GM12878 (cell line): ENCODE measurements at regions not wholly inside any gene's neighbourhood (a gene's known extent, or its start where the extent isn't known, plus 50 kb on each side); places are given as distances from the start of the nearest gene placed in this dataset.

ENCODE experiments used
- BACH1 ChIP-seq: fragments of 450-650 bp; IDR thresholded peaks from 2 replicates; pipeline ENCODE4 v1.6.1; 2017; ENCODE audit warnings: mild to moderate bottlenecking, borderline replicate concordance
- CREB1 ChIP-seq: IDR thresholded peaks from 2 replicates; pipeline ENCODE4 v1.6.1; 2012; ENCODE audit warnings: low read depth, mild to moderate bottlenecking, inconsistent platforms
- ETV6 ChIP-seq, 2 experiments: fragments of 450-650 bp in 1 of 2; IDR thresholded peaks in 1 of 2; conservative IDR thresholded peaks in 1 of 2; 2 replicates each; pipeline ENCODE4 v1.6.1; 2014; ENCODE audit warnings: antibody characterized with exemption in 1 of 2, borderline replicate concordance in 1 of 2, low read depth in 1 of 2, mild to moderate bottlenecking in 1 of 2, moderate library complexity in 1 of 2
- MLLT1 ChIP-seq: fragments of 450-650 bp; IDR thresholded peaks from 2 replicates; pipeline ENCODE4 v1.6.1; 2016; ENCODE audit warnings: mild to moderate bottlenecking
- POLR2A ChIP-seq: IDR thresholded peaks from 2 replicates; pipeline ENCODE4 v1.6.1; 2011; ENCODE audit warnings: low read depth, mild to moderate bottlenecking, low read length
- POLR2AphosphoS5 ChIP-seq: IDR thresholded peaks from 2 replicates; pipeline ENCODE4 v1.6.1; 2011; ENCODE audit warnings: mild to moderate bottlenecking, low read length, inconsistent platforms
- RCOR1 ChIP-seq: conservative IDR thresholded peaks from 2 replicates; pipeline ENCODE4 v1.6.1; 2012; ENCODE audit warnings: low read depth, low read length, improper control_type of control experiment
- SPI1 ChIP-seq: IDR thresholded peaks from 2 replicates; pipeline ENCODE4 v1.6.1; 2011; ENCODE audit warnings: low read depth, mild to moderate bottlenecking, low read length, moderate library complexity, borderline replicate concordance; ENCODE audit not compliant: insufficient read depth
- SRF ChIP-seq, 2 experiments: IDR thresholded peaks; 2 replicates each; pipeline ENCODE4 v1.6.1; 2011; ENCODE audit warnings: low read depth in 2 of 2, low read length in 2 of 2, mild to moderate bottlenecking in 1 of 2, moderate library complexity in 1 of 2
- STAT3 ChIP-seq: IDR thresholded peaks from 2 replicates; pipeline ENCODE4 v1.6.1; 2011; ENCODE audit warnings: low read depth, low read length, improper control_type of control experiment
- TAF1 ChIP-seq: IDR thresholded peaks from 2 replicates; pipeline ENCODE4 v1.6.1; 2011; ENCODE audit warnings: mild to moderate bottlenecking, low read depth, low read length, borderline replicate concordance
- TCF12 ChIP-seq: IDR thresholded peaks from 2 replicates; pipeline ENCODE4 v1.6.1; 2011; ENCODE audit warnings: low read depth, mild to moderate bottlenecking, low read length
- TCF7 ChIP-seq: IDR thresholded peaks from 2 replicates; pipeline ENCODE4 v1.6.1; 2014; ENCODE audit warnings: antibody characterized with exemption, borderline replicate concordance
- TF ChIP-seq, protein P1 (sequence below), 3 experiments: IDR thresholded peaks in 2 of 3; conservative IDR thresholded peaks in 1 of 3; 2 replicates each; pipeline ENCODE4 v1.5.1; 2011; ENCODE audit warnings: low read depth in 3 of 3, low read length in 3 of 3, mild to moderate bottlenecking in 3 of 3, control low read depth in 2 of 3, moderate library complexity in 2 of 3, inconsistent platforms in 1 of 3, mixed read lengths in 1 of 3; ENCODE audit not compliant: control insufficient read depth in 2 of 3, insufficient read depth in 1 of 3; ENCODE audit errors: extremely low read depth in 1 of 3

GRCh38 chr2:172215172-172215935 is 112.7 kb upstream of the DLX2 start:
- TF ChIP-seq STAT3 (no peak), CREB1 (no peak), POLR2AphosphoS5 (no peak), MLLT1 (no peak), RCOR1 (no peak), TCF7 (no peak), POLR2A (no peak), TCF12 (no peak), SRF (IDR thresholded peaks at IDR 0.05; ENCODE audit: low read depth in 2 of 2, low read length in 2 of 2) (no peak), ETV6 (conservative IDR thresholded peaks at IDR 0.05 in 1 of 2, IDR thresholded peaks at IDR 0.05 in 1 of 2; ENCODE audit: borderline replicate concordance in 1 of 2, low read depth in 1 of 2) (no peak), SPI1 (no peak), BACH1 (no peak), TAF1 (no peak)
- TF ChIP-seq, protein P1, sequence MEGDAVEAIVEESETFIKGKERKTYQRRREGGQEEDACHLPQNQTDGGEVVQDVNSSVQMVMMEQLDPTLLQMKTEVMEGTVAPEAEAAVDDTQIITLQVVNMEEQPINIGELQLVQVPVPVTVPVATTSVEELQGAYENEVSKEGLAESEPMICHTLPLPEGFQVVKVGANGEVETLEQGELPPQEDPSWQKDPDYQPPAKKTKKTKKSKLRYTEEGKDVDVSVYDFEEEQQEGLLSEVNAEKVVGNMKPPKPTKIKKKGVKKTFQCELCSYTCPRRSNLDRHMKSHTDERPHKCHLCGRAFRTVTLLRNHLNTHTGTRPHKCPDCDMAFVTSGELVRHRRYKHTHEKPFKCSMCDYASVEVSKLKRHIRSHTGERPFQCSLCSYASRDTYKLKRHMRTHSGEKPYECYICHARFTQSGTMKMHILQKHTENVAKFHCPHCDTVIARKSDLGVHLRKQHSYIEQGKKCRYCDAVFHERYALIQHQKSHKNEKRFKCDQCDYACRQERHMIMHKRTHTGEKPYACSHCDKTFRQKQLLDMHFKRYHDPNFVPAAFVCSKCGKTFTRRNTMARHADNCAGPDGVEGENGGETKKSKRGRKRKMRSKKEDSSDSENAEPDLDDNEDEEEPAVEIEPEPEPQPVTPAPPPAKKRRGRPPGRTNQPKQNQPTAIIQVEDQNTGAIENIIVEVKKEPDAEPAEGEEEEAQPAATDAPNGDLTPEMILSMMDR (IDR thresholded peaks at IDR 0.05 in 2 of 3, conservative IDR thresholded peaks at IDR 0.05 in 1 of 3; ENCODE audit: control insufficient read depth in 2 of 3, extremely low read depth in 1 of 3, insufficient read depth in 1 of 3, low read depth in 3 of 3, low read length in 3 of 3) = no peak
